DND-41 (cell line): ENCODE measurements at regions not wholly inside any gene's neighbourhood (a gene's known extent, or its start where the extent isn't known, plus 50 kb on each side); places are given as distances from the start of the nearest gene placed in this dataset.

Experiments used
- ATAC-seq: fragments of 200-7000 bp; cut with Tn5 transposase; 3 replicates; pipeline ENCODE4 v1.9.1; 2021; ENCODE audit warnings: low read depth; ENCODE audit not compliant: insufficient read depth
- DNase-seq: peaks from one replicate; pipeline ENCODE4 v3.0.0-alpha.2; 2020
- H2AFZ ChIP-seq: 2 replicates; pipeline ENCODE4 v1.6.0; 2012; ENCODE audit warnings: low read depth, low read length
- H3K27ac ChIP-seq: 2 replicates; pipeline ENCODE4 v1.5.1; 2012; ENCODE audit warnings: low read length, inconsistent platforms
- H3K27me3 ChIP-seq: fragments of 200-600 bp; sonication (generic); 2 replicates; pipeline ENCODE4 v1.6.0; 2012; ENCODE audit warnings: low read length, mild to moderate bottlenecking, inconsistent platforms; ENCODE audit not compliant: insufficient read depth, poor library complexity
- H3K36me3 ChIP-seq: 2 replicates; pipeline ENCODE4 v1.5.1; 2012; ENCODE audit warnings: low read length, inconsistent platforms; ENCODE audit not compliant: insufficient read depth
- H3K4me1 ChIP-seq: 2 replicates; pipeline ENCODE4 v1.5.1; 2012; ENCODE audit warnings: mild to moderate bottlenecking, low read length; ENCODE audit not compliant: insufficient read depth
- H3K4me2 ChIP-seq: 2 replicates; pipeline ENCODE4 v1.6.0; 2012; ENCODE audit warnings: mild to moderate bottlenecking, moderate library complexity, low read length, inconsistent platforms; ENCODE audit not compliant: insufficient read depth
- H3K4me3 ChIP-seq, 2 experiments: fragments of 200-600 bp in 1 of 2; shearing (Covaris generic) in 1 of 2; 2 replicates each; pipeline ENCODE4 v1.5.1; 2012 to 2016; ENCODE audit warnings: inconsistent platforms in 2 of 2, low read length in 2 of 2, mild to moderate bottlenecking in 2 of 2, low read depth in 1 of 2, moderate library complexity in 1 of 2
- H3K79me2 ChIP-seq: 2 replicates; pipeline ENCODE4 v1.6.0; 2012; ENCODE audit warnings: low read length, inconsistent platforms; ENCODE audit not compliant: insufficient read depth
- H3K9ac ChIP-seq: 2 replicates; pipeline ENCODE4 v1.6.0; 2012; ENCODE audit warnings: low read depth, mild to moderate bottlenecking, inconsistent platforms, low read length, moderate library complexity
- H3K9me3 ChIP-seq: 2 replicates; pipeline ENCODE4 v1.5.1; 2012; ENCODE audit warnings: low read length, moderate library complexity, mild to moderate bottlenecking, inconsistent platforms; ENCODE audit not compliant: insufficient read depth, severe bottlenecking
- H4K20me1 ChIP-seq: 2 replicates; pipeline ENCODE4 v1.6.0; 2012; ENCODE audit warnings: low read length; ENCODE audit not compliant: insufficient read depth
- EZH2 ChIP-seq: IDR thresholded peaks from 3 replicates; pipeline ENCODE4 v1.6.1; 2012; ENCODE audit warnings: borderline replicate concordance, low read depth, mild to moderate bottlenecking, moderate library complexity, low read length, inconsistent platforms; ENCODE audit not compliant: severe bottlenecking
- TF ChIP-seq, protein P1 (sequence below): IDR thresholded peaks from 2 replicates; pipeline ENCODE4 v1.5.1; 2012; ENCODE audit warnings: borderline replicate concordance, low read length, moderate library complexity, mild to moderate bottlenecking; ENCODE audit not compliant: poor library complexity, severe bottlenecking; ENCODE audit errors: extremely low read depth

- TF ChIP-seq, protein P1, sequence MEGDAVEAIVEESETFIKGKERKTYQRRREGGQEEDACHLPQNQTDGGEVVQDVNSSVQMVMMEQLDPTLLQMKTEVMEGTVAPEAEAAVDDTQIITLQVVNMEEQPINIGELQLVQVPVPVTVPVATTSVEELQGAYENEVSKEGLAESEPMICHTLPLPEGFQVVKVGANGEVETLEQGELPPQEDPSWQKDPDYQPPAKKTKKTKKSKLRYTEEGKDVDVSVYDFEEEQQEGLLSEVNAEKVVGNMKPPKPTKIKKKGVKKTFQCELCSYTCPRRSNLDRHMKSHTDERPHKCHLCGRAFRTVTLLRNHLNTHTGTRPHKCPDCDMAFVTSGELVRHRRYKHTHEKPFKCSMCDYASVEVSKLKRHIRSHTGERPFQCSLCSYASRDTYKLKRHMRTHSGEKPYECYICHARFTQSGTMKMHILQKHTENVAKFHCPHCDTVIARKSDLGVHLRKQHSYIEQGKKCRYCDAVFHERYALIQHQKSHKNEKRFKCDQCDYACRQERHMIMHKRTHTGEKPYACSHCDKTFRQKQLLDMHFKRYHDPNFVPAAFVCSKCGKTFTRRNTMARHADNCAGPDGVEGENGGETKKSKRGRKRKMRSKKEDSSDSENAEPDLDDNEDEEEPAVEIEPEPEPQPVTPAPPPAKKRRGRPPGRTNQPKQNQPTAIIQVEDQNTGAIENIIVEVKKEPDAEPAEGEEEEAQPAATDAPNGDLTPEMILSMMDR: no peak
- TF ChIP-seq EZH2: no peak
- no peaks in the 10 kb centered on the region for H3K9me3 ChIP-seq
- H3K36me3 ChIP-seq: no peaks in the 10 kb centered on the region
- DNase-seq: no peak
- no peaks in the 10 kb centered on the region for H4K20me1 ChIP-seq
- H3K4me2 ChIP-seq: no peak overlapping the region
- no peaks in the 10 kb centered on the region for H3K79me2 ChIP-seq
- H2AFZ ChIP-seq: no peak overlapping the region
- no peak overlapping the region for H3K4me3 ChIP-seq
- H3K27me3 ChIP-seq: no peaks in the 10 kb centered on the region
- H3K27ac ChIP-seq: no peak overlapping the region
- no peak for ATAC-seq
- H3K9ac ChIP-seq: no peak overlapping the region
- H3K4me1 ChIP-seq: no peaks in the 10 kb centered on the region
Observed at GRCh38 chr9:78939311-78940065, 632.3 kb upstream of the TLE4 start.

DNA sequence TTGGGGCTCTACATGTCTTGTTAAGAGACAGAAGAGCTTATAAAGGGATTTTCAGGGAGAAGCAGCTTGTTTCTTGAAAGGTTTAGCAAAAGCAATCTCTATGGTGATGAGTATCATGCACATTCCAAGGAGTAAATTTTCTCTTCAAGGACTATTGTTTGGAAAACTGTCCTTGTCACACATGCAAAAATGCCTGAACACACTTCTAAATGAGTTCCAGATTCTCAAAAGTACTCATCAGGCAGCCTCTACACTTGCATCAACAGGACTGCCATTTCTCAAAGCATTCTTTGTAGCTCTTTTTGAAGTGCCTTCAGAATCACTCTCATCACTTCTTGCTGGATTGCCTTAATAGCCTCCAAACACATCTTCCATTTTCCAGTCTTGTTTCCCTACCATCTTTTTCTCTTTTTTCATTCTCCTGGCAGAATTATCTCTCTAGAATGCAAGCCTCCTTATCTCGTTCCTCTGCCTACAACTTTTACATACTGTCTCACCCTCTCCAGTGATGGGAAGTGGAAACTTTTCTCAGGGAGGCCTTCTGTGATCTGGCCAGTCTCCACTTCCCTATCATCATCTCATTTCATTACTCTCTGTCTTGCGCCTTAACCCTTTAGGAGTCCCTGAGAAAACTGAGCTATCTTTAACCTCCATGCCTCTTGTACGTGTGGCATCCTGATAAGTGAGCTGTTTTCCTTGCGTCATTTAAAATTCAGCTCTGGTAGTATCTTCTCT is 631.5 kb upstream of the TLE4 start:
- Histone ChIP-seq H3K79me2 (no peaks in the 10 kb centered on the region), H2AFZ (no peak overlapping the region; the same call in 1 of the 2 replicates), H3K36me3 (no peaks in the 10 kb centered on the region), H3K9me3 (no peaks in the 10 kb centered on the region), H3K4me2 (no peak overlapping the region), H3K27me3 (no peaks in the 10 kb centered on the region), H3K4me3 (no peak overlapping the region), H3K9ac (no peak overlapping the region), H3K27ac (no peak overlapping the region), H3K4me1 (no peaks in the 10 kb centered on the region), H4K20me1 (no peaks in the 10 kb centered on the region)
- DNase-seq (no peak), ATAC-seq (no peak)
- TF ChIP-seq EZH2: no peak
- TF ChIP-seq, protein P1: no peak

DNA sequence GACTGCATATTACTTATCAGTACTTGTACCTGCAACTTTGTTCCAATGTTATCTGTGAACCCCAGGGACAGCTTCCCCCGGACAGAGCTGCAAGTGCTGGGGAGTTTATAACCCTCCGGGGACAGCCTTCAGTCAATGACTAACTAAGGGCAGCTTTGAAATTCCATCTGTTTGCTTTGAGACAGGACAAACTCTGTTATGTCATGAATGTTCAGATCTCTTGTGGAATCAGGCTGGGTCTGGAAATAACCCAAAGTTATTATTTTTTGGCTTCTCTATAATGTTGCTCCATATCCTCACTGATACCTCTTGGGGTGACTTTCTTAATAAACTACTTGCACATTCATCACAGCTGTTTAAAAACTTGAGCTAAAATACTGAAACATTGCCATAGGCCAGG is 617.5 kb upstream of the TLE4 start:
- H3K4me3 ChIP-seq: no peak overlapping the region
- no peaks in the 10 kb centered on the region for H3K27me3 ChIP-seq
- H3K27ac ChIP-seq: no peak overlapping the region
- DNase-seq (no peak), ATAC-seq (no peak)
- no peak overlapping the region for H3K4me2 ChIP-seq
- H3K36me3 ChIP-seq: no peaks in the 10 kb centered on the region
- H4K20me1 ChIP-seq: no peaks in the 10 kb centered on the region
- H2AFZ ChIP-seq: no peak overlapping the region
- no peaks in the 10 kb centered on the region for H3K9me3 ChIP-seq
- H3K79me2 ChIP-seq: no peaks in the 10 kb centered on the region
- no peaks in the 10 kb centered on the region for H3K4me1 ChIP-seq
- no peak for TF ChIP-seq EZH2
- no peak overlapping the region for H3K9ac ChIP-seq

GRCh38 chr9:78958892-78959291 is 612.9 kb upstream of the TLE4 start:
- H3K4me1 ChIP-seq: no peaks in the 10 kb centered on the region
- H3K9ac ChIP-seq: no peak overlapping the region
- H3K79me2 ChIP-seq: no peaks in the 10 kb centered on the region
- H3K36me3 ChIP-seq: no peaks in the 10 kb centered on the region
- no peaks in the 10 kb centered on the region for H3K27me3 ChIP-seq
- H4K20me1 ChIP-seq: no peaks in the 10 kb centered on the region
- H3K9me3 ChIP-seq: no peaks in the 10 kb centered on the region
- no peak overlapping the region for H3K27ac ChIP-seq
- TF ChIP-seq EZH2: no peak
- TF ChIP-seq, protein P1: peak; percentile 35
- no peak overlapping the region for H3K4me3 ChIP-seq
- H3K4me2 ChIP-seq: no peak overlapping the region
- ATAC-seq (no peak), DNase-seq (no peak)
- H2AFZ ChIP-seq: no peak overlapping the region
